NCI-H146 treated with DMSO at 0.1 percent for 48 hours (cell line): ENCODE measurements at regions not wholly inside any gene's neighbourhood (a gene's known extent, or its start where the extent isn't known, plus 50 kb on each side); places are given as distances from the start of the nearest gene placed in this dataset.
"Not testable (repeated sequence)": the region's sequence is repeated elsewhere in the genome, so short reads cannot be mapped to it uniquely, and the experiment has no call there.

Experiments used
- DNase-seq: peaks from one replicate; lab custom pipeline; 2025; ENCODE audit not compliant: unreplicated experiment; lab: John Stamatoyannopoulos, UW

- DNase-seq, result not testable (repeated sequence)
Observed at GRCh38 chr14:84512823-84513222, 1017.1 kb upstream of the FLRT2 start.

- DNase-seq, result no peak
Observed at GRCh38 chr14:84519836-84520235, 1010.1 kb upstream of the FLRT2 start.

- DNase-seq, result no peak
Observed at GRCh38 chr14:84520711-84521338, 1009.1 kb upstream of the FLRT2 start.

GRCh38 chr14:84523746-84524145 lies 1006.2 kb upstream of the FLRT2 start:
- no peak for DNase-seq

GRCh38 chr14:84527706-84528105 lies 1002.2 kb upstream of the FLRT2 start:
- DNase-seq, result peak; percentile 7

GRCh38 chr14:84532016-84532415 lies 997.9 kb upstream of the FLRT2 start:
- DNase-seq, result no peak

- no peak for DNase-seq
Observed at GRCh38 chr14:84533181-84533725, 996.7 kb upstream of the FLRT2 start.

GRCh38 chr14:84533791-84534190 lies 996.2 kb upstream of the FLRT2 start:
- no peak for DNase-seq

GRCh38 chr14:84535484-84535883 lies 994.5 kb upstream of the FLRT2 start:
- no peak for DNase-seq

- DNase-seq, result no peak
Observed at GRCh38 chr14:84535976-84536375, 994.0 kb upstream of the FLRT2 start.

- no peak for DNase-seq
Observed at GRCh38 chr14:84541018-84541417, 988.9 kb upstream of the FLRT2 start.

GRCh38 chr14:84543859-84544258 lies 986.1 kb upstream of the FLRT2 start:
- no peak for DNase-seq

GRCh38 chr14:84544486-84545131 lies 985.3 kb upstream of the FLRT2 start:
- DNase-seq, result no peak

GRCh38 chr14:84546236-84546635 lies 983.7 kb upstream of the FLRT2 start:
- DNase-seq, result no peak

- DNase-seq, result no peak
Observed at GRCh38 chr14:84554136-84554535, 975.8 kb upstream of the FLRT2 start.

- DNase-seq, result no peak
Observed at GRCh38 chr14:84555493-84555892, 974.5 kb upstream of the FLRT2 start.

GRCh38 chr14:84566109-84566508 lies 963.8 kb upstream of the FLRT2 start:
- DNase-seq, result no peak

GRCh38 chr14:84575681-84576080 lies 954.3 kb upstream of the FLRT2 start:
- no peak for DNase-seq

- DNase-seq, result no peak
Observed at GRCh38 chr14:84579292-84579691, 950.7 kb upstream of the FLRT2 start.

GRCh38 chr14:84581041-84581440 lies 948.9 kb upstream of the FLRT2 start:
- DNase-seq, result no peak

- DNase-seq, result no peak
Observed at GRCh38 chr14:84584511-84584910, 945.4 kb upstream of the FLRT2 start.

GRCh38 chr14:84591827-84592445 lies 938.0 kb upstream of the FLRT2 start:
- DNase-seq, result peak; percentile 73
